Astrocyte of the spinal cord (primary cell): ENCODE measurements at regions not wholly inside any gene's neighbourhood (a gene's known extent, or its start where the extent isn't known, plus 50 kb on each side); places are given as distances from the start of the nearest gene placed in this dataset.

Experiments used
- DNase-seq: peaks from one replicate; pipeline ENCODE4 v3.0.0; 2011; ENCODE audit warnings: low read depth, low spot score
- H3K4me3 ChIP-seq: 2 replicates; pipeline ENCODE4 v1.5.1; 2011; ENCODE audit warnings: low read depth, mild to moderate bottlenecking, low read length, moderate library complexity
- CTCF ChIP-seq: IDR thresholded peaks from 2 replicates; pipeline ENCODE4 v1.5.1; 2012; ENCODE audit warnings: low read depth, mild to moderate bottlenecking, low read length, inconsistent platforms
- in situ Hi-C: cut with HindIII; loops from 2 replicates; pipeline ENCODE4 v1.10.0; 2017; ENCODE audit warnings: low sequenced_read_pairs

- in situ Hi-C loops, result no loop called here
- no peak for DNase-seq
- H3K4me3 ChIP-seq, result no peak overlapping the region
- TF ChIP-seq CTCF, result no peak
These were observed 160.9 kb upstream of the NEBL start for GRCh38 chr10:21057989-21058388.

- in situ Hi-C loops, result no loop called here
- no peak for DNase-seq
- no peak overlapping the region for H3K4me3 ChIP-seq
- no peak for TF ChIP-seq CTCF
These were observed 160.3 kb upstream of the NEBL start for GRCh38 chr10:21057436-21057835.

- in situ Hi-C loops, result no loop called here
- TF ChIP-seq CTCF, result no peak
- DNase-seq, result no peak
- H3K4me3 ChIP-seq, result no peak overlapping the region
These were observed 159.3 kb upstream of the NEBL start for GRCh38 chr10:21056461-21056860.

DNA sequence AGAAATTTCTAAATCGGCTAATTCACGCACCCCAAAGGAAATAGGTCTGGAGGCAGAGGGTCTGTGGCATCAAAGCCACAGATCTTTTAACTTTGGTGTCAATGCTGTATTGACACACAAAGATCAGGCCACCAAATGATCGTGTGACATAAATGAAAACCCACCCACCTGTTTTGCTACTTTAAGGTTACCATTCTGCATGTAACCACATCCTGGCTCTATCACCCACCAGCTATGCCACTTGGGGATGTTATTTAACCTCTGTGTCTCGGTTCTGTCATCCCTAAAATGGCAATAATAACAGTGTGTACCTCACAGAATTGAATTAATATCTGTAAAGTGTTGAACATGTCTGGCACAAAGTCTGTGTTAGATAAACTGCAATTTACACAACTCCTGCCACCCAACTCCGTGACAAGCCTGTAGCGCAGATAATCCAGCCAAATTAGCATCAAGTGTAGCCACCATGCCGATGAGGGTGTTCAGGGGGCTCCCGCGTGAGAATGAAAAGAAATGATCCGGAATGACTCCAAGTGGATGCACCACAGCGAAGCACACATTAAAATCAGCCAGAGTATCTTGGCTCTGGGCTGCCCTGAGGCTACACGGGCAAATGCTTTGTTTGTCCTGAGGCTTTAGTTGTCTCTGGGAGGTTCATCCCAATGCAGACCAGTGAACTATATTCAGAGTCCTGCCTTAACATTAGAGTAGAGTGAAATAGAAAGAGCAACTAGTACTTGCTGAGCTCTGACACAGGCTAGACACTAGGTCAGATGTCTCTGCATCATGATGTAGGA is 158.4 kb upstream of the NEBL start:
- H3K4me3 ChIP-seq, result no peak overlapping the region
- DNase-seq, result no peak
- in situ Hi-C loops, result no loop called here
- TF ChIP-seq CTCF, result no peak

DNA sequence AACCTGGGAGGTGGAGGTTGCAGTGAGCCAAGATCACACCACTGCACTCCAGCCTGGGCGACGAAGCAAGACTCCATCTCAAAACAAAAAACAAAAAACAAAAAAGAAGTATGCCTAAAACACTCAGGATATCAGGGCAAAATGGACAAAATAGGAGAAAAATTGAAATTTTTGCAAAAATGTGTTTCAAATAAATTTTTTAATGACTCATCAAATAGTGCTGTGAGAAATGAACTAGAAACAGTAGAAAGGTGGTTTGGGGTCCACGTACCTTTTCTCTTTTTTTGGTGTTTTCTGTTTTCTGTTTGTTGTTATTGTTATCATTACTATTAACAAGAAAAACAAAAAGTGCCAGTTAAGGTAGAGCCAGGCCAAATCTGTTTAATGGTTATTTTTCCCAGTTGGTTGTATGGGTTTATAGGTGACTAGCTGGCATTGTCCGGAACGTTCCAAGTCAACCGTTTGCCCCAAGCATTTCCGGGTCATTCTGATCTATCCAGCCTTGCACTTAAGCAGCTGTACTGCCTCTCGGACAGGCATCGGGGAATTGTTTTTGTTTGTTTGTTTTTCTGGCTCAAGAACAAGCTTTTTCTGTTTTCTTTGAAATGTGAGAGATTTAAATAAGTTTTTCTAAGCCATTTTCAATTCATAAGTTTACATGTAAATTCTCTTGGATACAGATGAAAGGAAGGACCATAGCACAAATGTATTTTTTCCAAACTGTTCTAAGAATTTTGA is 157.0 kb upstream of the NEBL start:
- no peak overlapping the region for H3K4me3 ChIP-seq
- TF ChIP-seq CTCF, result no peak
- DNase-seq, result no peak
- in situ Hi-C loops, result no loop called here

DNA sequence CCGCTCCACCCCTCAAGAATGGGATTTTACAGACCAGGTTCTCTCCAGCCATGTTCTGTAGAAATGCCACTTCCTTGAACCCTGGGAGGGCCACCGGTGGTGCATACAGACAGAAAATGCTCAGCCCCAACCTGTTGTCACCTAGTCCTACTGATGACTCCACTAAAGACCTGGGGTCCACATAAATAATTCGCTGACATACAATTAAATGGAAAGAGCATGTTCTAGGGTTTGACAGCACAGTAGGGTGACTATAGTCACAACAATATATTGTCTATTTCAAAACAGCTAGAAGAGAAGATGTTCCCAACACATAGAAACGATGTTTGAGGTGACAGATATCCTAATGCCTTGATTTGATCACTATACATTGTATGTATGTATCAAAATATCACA is 155.6 kb upstream of the NEBL start:
- no peak for TF ChIP-seq CTCF
- in situ Hi-C loops, result no loop called here
- H3K4me3 ChIP-seq, result no peak overlapping the region
- DNase-seq, result no peak
